GM20000 (cell line): ENCODE measurements at regions not wholly inside any gene's neighbourhood (a gene's known extent, or its start where the extent isn't known, plus 50 kb on each side); places are given as distances from the start of the nearest gene placed in this dataset.

Source experiments
- DNase-seq: peaks from one replicate; pipeline ENCODE4 v3.0.0; 2012; ENCODE audit warnings: low spot score
- TF ChIP-seq, protein P1 (sequence below): IDR thresholded peaks from 2 replicates; pipeline ENCODE4 v1.5.1; 2012; ENCODE audit warnings: mild to moderate bottlenecking, control low read depth; ENCODE audit errors: extremely low read depth, missing control alignments

GRCh38 chr12:125610971-125611370 is 545.7 kb downstream of the AACS start:
- DNase-seq, result no peak
- TF ChIP-seq, protein P1, sequence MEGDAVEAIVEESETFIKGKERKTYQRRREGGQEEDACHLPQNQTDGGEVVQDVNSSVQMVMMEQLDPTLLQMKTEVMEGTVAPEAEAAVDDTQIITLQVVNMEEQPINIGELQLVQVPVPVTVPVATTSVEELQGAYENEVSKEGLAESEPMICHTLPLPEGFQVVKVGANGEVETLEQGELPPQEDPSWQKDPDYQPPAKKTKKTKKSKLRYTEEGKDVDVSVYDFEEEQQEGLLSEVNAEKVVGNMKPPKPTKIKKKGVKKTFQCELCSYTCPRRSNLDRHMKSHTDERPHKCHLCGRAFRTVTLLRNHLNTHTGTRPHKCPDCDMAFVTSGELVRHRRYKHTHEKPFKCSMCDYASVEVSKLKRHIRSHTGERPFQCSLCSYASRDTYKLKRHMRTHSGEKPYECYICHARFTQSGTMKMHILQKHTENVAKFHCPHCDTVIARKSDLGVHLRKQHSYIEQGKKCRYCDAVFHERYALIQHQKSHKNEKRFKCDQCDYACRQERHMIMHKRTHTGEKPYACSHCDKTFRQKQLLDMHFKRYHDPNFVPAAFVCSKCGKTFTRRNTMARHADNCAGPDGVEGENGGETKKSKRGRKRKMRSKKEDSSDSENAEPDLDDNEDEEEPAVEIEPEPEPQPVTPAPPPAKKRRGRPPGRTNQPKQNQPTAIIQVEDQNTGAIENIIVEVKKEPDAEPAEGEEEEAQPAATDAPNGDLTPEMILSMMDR, result no peak

GRCh38 chr12:125614058-125614457 is 548.8 kb downstream of the AACS start:
- TF ChIP-seq, protein P1, result no peak
- DNase-seq, result no peak

- DNase-seq, result no peak
- TF ChIP-seq, protein P1, result no peak
Observed at GRCh38 chr12:125619723-125620122, 554.5 kb downstream of the AACS start.

- no peak for DNase-seq
- TF ChIP-seq, protein P1, result no peak
Observed at GRCh38 chr12:125633686-125634085, 568.5 kb downstream of the AACS start.

- TF ChIP-seq, protein P1, result no peak
- DNase-seq, result no peak
Observed at GRCh38 chr12:125634813-125635212, 569.6 kb downstream of the AACS start.

DNA sequence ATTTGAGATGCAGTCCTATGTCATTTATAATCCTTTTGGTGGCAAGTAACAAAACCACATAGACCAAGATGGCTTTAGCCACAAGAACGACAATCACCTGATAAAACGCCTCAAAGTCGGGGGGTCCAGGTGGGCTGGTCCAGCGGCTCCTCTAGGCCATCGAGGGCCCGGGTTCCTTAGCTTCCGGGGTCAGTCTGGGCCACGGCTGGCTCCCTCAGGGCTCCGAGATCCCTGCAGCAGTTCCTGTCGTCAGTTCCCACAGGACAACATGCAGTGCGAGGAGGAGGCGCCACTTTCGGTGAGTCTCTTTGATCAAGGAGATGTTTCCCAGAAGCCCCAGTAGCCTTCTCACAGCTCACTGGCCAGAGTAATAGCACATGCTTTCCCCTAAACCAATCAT is 574.6 kb downstream of the AACS start:
- no peak for DNase-seq
- TF ChIP-seq, protein P1, result no peak

GRCh38 chr12:125643055-125643454 is 577.8 kb downstream of the AACS start:
- no peak for DNase-seq
- TF ChIP-seq, protein P1, result no peak

GRCh38 chr12:125645724-125646123 is 580.5 kb downstream of the AACS start:
- TF ChIP-seq, protein P1, result no peak
- no peak for DNase-seq
